ENCODE measurements at regions not wholly inside any gene's neighbourhood (a gene's known extent, or its start where the extent isn't known, plus 50 kb on each side); places are given as distances from the start of the nearest gene placed in this dataset.

GRCh38 chr10:33800545-33800944 is 466.1 kb upstream of the NRP1 start:
- no peak for ATAC-seq (ENCODE audit: low FRiP score)

GRCh38 chr10:33799944-33800323 is 465.5 kb upstream of the NRP1 start:
- intact Hi-C loops (cut with DNase I), result no loop called here
- Histone ChIP-seq H3K27me3 (ENCODE audit: control insufficient read depth in 1 of 2, insufficient read depth in 2 of 2, low read length in 1 of 2) (no peaks in the 10 kb centered on the region), H3K9me3 (ENCODE audit: control insufficient read depth, low read length) (no peaks in the 10 kb centered on the region), H3K4me3 (ENCODE audit: low read length in 2 of 2) (no peak overlapping the region), H3K36me3 (ENCODE audit: control insufficient read depth in 1 of 2, insufficient read depth in 2 of 2, low read length in 1 of 2) (no peaks in the 10 kb centered on the region), H3K4me1 (ENCODE audit: control insufficient read depth in 1 of 2, insufficient read depth in 2 of 2, low read length in 2 of 2) (peaks cover 3 to 5% of the 10 kb centered on the region in 2 donors), H3K27ac (ENCODE audit: low read depth in 1 of 2, low read length in 2 of 2) (no peak overlapping the region)
- DNase-seq, result no peak
- no peak for ATAC-seq (ENCODE audit: low FRiP score)
- 97 to 99% methylated on average over 5 of the region's 5 CpGs for WGBS, 2 donors

More at GRCh38 chr10:33800545-33800944, 466.1 kb upstream of the NRP1 start:
- H3K4me1 ChIP-seq (ENCODE audit: control insufficient read depth in 1 of 2, insufficient read depth in 2 of 2, low read length in 2 of 2), result peaks cover 3 to 5% of the 10 kb centered on the region in 2 donors
- H3K4me3 ChIP-seq (ENCODE audit: low read length in 2 of 2), result no peak overlapping the region
- H3K36me3 ChIP-seq (ENCODE audit: control insufficient read depth in 1 of 2, insufficient read depth in 2 of 2, low read length in 1 of 2), result no peaks in the 10 kb centered on the region
- intact Hi-C loops (cut with DNase I), result no loop called here
- no peak for DNase-seq
- no peaks in the 10 kb centered on the region for H3K27me3 ChIP-seq (ENCODE audit: control insufficient read depth in 1 of 2, insufficient read depth in 2 of 2, low read length in 1 of 2)
- WGBS, 2 donors, result 32 to 36% methylated on average over 5 of the region's 5 CpGs
- H3K27ac ChIP-seq (ENCODE audit: low read depth in 1 of 2, low read length in 2 of 2), result no peak overlapping the region
- no peaks in the 10 kb centered on the region for H3K9me3 ChIP-seq (ENCODE audit: control insufficient read depth, low read length)

- intact Hi-C loops (cut with DNase I), result no loop called here
- H3K27me3 ChIP-seq (ENCODE audit: control insufficient read depth in 1 of 2, insufficient read depth in 2 of 2, low read length in 1 of 2), result no peaks in the 10 kb centered on the region
- H3K4me3 ChIP-seq (ENCODE audit: low read length in 2 of 2), result no peak overlapping the region
- H3K4me1 ChIP-seq (ENCODE audit: control insufficient read depth in 1 of 2, insufficient read depth in 2 of 2, low read length in 2 of 2), result peaks cover 3 to 5% of the 10 kb centered on the region in 2 donors
- no peak for ATAC-seq (ENCODE audit: low FRiP score)
- DNase-seq, result no peak
- 12 to 20% methylated on average over 4 of the region's 4 CpGs for WGBS, 2 donors
- H3K9me3 ChIP-seq (ENCODE audit: control insufficient read depth, low read length), result no peaks in the 10 kb centered on the region
- no peaks in the 10 kb centered on the region for H3K36me3 ChIP-seq (ENCODE audit: control insufficient read depth in 1 of 2, insufficient read depth in 2 of 2, low read length in 1 of 2)
- no peak overlapping the region for H3K27ac ChIP-seq (ENCODE audit: low read depth in 1 of 2, low read length in 2 of 2)
Observed at GRCh38 chr10:33799281-33799943, 464.9 kb upstream of the NRP1 start.

GRCh38 chr10:33798754-33799153 is 464.3 kb upstream of the NRP1 start:
- H3K27ac ChIP-seq (ENCODE audit: low read depth in 1 of 2, low read length in 2 of 2), result no peak overlapping the region
- DNase-seq (no peak), ATAC-seq (ENCODE audit: low FRiP score) (no peak)
- H3K27me3 ChIP-seq (ENCODE audit: control insufficient read depth in 1 of 2, insufficient read depth in 2 of 2, low read length in 1 of 2), result no peaks in the 10 kb centered on the region
- H3K36me3 ChIP-seq (ENCODE audit: control insufficient read depth in 1 of 2, insufficient read depth in 2 of 2, low read length in 1 of 2), result no peaks in the 10 kb centered on the region
- WGBS, 2 donors, result 99 to 100% methylated on average over 1 of the region's 1 CpG
- no peaks in the 10 kb centered on the region for H3K9me3 ChIP-seq (ENCODE audit: control insufficient read depth, low read length)
- H3K4me3 ChIP-seq (ENCODE audit: low read length in 2 of 2), result no peak overlapping the region
- intact Hi-C loops (cut with DNase I), result no loop called here
- peaks cover 3 to 5% of the 10 kb centered on the region in 2 donors for H3K4me1 ChIP-seq (ENCODE audit: control insufficient read depth in 1 of 2, insufficient read depth in 2 of 2, low read length in 2 of 2)

GRCh38 chr10:33796680-33797079 is 462.2 kb upstream of the NRP1 start:
- Histone ChIP-seq H3K36me3 (ENCODE audit: control insufficient read depth in 1 of 2, insufficient read depth in 2 of 2, low read length in 1 of 2) (no peaks in the 10 kb centered on the region), H3K4me3 (ENCODE audit: low read length in 2 of 2) (no peak overlapping the region), H3K4me1 (ENCODE audit: control insufficient read depth in 1 of 2, insufficient read depth in 2 of 2, low read length in 2 of 2) (peaks cover 3 to 5% of the 10 kb centered on the region in 2 donors), H3K9me3 (ENCODE audit: control insufficient read depth, low read length) (no peaks in the 10 kb centered on the region), H3K27ac (ENCODE audit: low read depth in 1 of 2, low read length in 2 of 2) (no peak overlapping the region), H3K27me3 (ENCODE audit: control insufficient read depth in 1 of 2, insufficient read depth in 2 of 2, low read length in 1 of 2) (no peaks in the 10 kb centered on the region)
- WGBS, 2 donors, result 95 to 97% methylated on average over 2 of the region's 2 CpGs
- no peak for ATAC-seq (ENCODE audit: low FRiP score)
- DNase-seq, result no peak
- intact Hi-C loops (cut with DNase I), result no loop called here

GRCh38 chr10:33795529-33795928 is 461.1 kb upstream of the NRP1 start:
- no peak overlapping the region for H3K4me3 ChIP-seq (ENCODE audit: low read length in 2 of 2)
- no peaks in the 10 kb centered on the region for H3K9me3 ChIP-seq (ENCODE audit: control insufficient read depth, low read length)
- no peaks in the 10 kb centered on the region for H3K36me3 ChIP-seq (ENCODE audit: control insufficient read depth in 1 of 2, insufficient read depth in 2 of 2, low read length in 1 of 2)
- no peak overlapping the region for H3K27ac ChIP-seq (ENCODE audit: low read depth in 1 of 2, low read length in 2 of 2)
- DNase-seq (no peak), ATAC-seq (ENCODE audit: low FRiP score) (no peak)
- no peaks in the 10 kb centered on the region for H3K27me3 ChIP-seq (ENCODE audit: control insufficient read depth in 1 of 2, insufficient read depth in 2 of 2, low read length in 1 of 2)
- intact Hi-C loops (cut with DNase I), result no loop called here
- peaks cover 3 to 4% of the 10 kb centered on the region in 2 donors for H3K4me1 ChIP-seq (ENCODE audit: control insufficient read depth in 1 of 2, insufficient read depth in 2 of 2, low read length in 2 of 2)

- H3K27me3 ChIP-seq (ENCODE audit: control insufficient read depth in 1 of 2, insufficient read depth in 2 of 2, low read length in 1 of 2), result no peaks in the 10 kb centered on the region
- WGBS, 2 donors, result 62 to 73% methylated on average over 3 of the region's 3 CpGs
- peaks cover 0 to 2% of the 10 kb centered on the region in 2 donors for H3K4me1 ChIP-seq (ENCODE audit: control insufficient read depth in 1 of 2, insufficient read depth in 2 of 2, low read length in 2 of 2)
- H3K36me3 ChIP-seq (ENCODE audit: control insufficient read depth in 1 of 2, insufficient read depth in 2 of 2, low read length in 1 of 2), result no peaks in the 10 kb centered on the region
- DNase-seq, result no peak
- no peak overlapping the region for H3K4me3 ChIP-seq (ENCODE audit: low read length in 2 of 2)
- intact Hi-C loops (cut with DNase I), result no loop called here
- H3K27ac ChIP-seq (ENCODE audit: low read depth in 1 of 2, low read length in 2 of 2), result no peak overlapping the region
- no peaks in the 10 kb centered on the region for H3K9me3 ChIP-seq (ENCODE audit: control insufficient read depth, low read length)
- no peak for ATAC-seq (ENCODE audit: low FRiP score)
Observed at GRCh38 chr10:33794460-33794859, 460.0 kb upstream of the NRP1 start.

- intact Hi-C loops (cut with DNase I), result no loop called here
- H3K27me3 ChIP-seq (ENCODE audit: control insufficient read depth in 1 of 2, insufficient read depth in 2 of 2, low read length in 1 of 2), result no peaks in the 10 kb centered on the region
- WGBS, 2 donors, result 92% methylated on average over 2 of the region's 2 CpGs
- no peaks in the 10 kb centered on the region for H3K36me3 ChIP-seq (ENCODE audit: control insufficient read depth in 1 of 2, insufficient read depth in 2 of 2, low read length in 1 of 2)
- no peak for ATAC-seq (ENCODE audit: low FRiP score)
- DNase-seq, result no peak
- no peaks in the 10 kb centered on the region for H3K9me3 ChIP-seq (ENCODE audit: control insufficient read depth, low read length)
- no peaks in the 10 kb centered on the region for H3K4me1 ChIP-seq (ENCODE audit: control insufficient read depth in 1 of 2, insufficient read depth in 2 of 2, low read length in 2 of 2)
- H3K4me3 ChIP-seq (ENCODE audit: low read length in 2 of 2), result no peak overlapping the region
- H3K27ac ChIP-seq (ENCODE audit: low read depth in 1 of 2, low read length in 2 of 2), result no peak overlapping the region
Observed at GRCh38 chr10:33793793-33794192, 459.3 kb upstream of the NRP1 start.

- intact Hi-C loops (cut with DNase I), result no loop called here
- ATAC-seq (ENCODE audit: low FRiP score) (no peak), DNase-seq (no peak)
- no peak overlapping the region for H3K4me3 ChIP-seq (ENCODE audit: low read length in 2 of 2)
- no peaks in the 10 kb centered on the region for H3K4me1 ChIP-seq (ENCODE audit: control insufficient read depth in 1 of 2, insufficient read depth in 2 of 2, low read length in 2 of 2)
- no peaks in the 10 kb centered on the region for H3K36me3 ChIP-seq (ENCODE audit: control insufficient read depth in 1 of 2, insufficient read depth in 2 of 2, low read length in 1 of 2)
- H3K9me3 ChIP-seq (ENCODE audit: control insufficient read depth, low read length), result no peaks in the 10 kb centered on the region
- 88 to 89% methylated on average over 5 of the region's 5 CpGs for WGBS, 2 donors
- no peak overlapping the region for H3K27ac ChIP-seq (ENCODE audit: low read depth in 1 of 2, low read length in 2 of 2)
- no peaks in the 10 kb centered on the region for H3K27me3 ChIP-seq (ENCODE audit: control insufficient read depth in 1 of 2, insufficient read depth in 2 of 2, low read length in 1 of 2)
Observed at GRCh38 chr10:33791272-33791660, 456.8 kb upstream of the NRP1 start.

All from aorta (tissue), 5 donors.